ENCODE measurements at regions not wholly inside any gene's neighbourhood (a gene's known extent, or its start where the extent isn't known, plus 50 kb on each side); places are given as distances from the start of the nearest gene placed in this dataset.
"Not testable (repeated sequence)": the region's sequence is repeated elsewhere in the genome, so short reads cannot be mapped to it uniquely, and the experiment has no call there.

DNA sequence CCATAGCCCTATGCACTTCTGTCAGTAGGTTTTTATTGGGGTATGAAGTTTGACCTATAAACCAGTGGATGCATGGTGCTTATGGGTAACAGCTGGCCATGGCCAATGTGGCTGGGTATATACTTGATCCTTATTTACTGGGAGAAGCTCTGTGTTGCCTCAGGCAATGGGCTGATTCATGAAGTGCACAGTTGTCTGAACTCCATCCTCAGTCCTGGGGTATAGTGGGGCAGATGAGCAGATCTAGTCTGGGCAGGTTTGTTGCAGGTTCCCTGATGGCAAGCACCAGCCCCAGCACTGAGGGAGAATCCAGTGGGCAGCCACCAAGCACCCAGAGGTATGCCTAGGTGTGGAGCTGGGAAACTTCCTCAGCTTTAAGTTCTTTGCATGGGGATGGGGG, 274.4 kb downstream of the TDRD3 start:
- FAIRE-seq, result no peak

DNA sequence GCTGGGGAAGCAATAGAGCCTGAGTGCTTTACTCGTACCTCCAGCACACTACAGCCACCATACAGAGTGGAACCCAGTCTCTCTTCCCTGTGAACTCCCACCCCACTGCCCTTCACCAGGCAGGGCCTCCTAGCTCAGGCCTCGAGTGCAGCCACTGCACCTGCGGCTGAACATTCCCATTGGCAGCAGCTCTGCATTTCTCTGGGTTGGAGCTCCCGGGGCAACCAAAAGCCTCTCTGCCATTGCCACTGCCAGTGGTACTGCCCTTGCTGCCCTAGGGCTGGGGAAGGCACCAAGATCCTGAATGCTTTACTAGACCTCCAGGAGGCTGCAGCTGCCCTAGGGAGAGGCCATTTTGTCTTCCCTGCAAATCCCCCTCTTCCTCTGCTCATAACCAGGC, 266.8 kb downstream of the TDRD3 start:
- no peak for FAIRE-seq

DNA sequence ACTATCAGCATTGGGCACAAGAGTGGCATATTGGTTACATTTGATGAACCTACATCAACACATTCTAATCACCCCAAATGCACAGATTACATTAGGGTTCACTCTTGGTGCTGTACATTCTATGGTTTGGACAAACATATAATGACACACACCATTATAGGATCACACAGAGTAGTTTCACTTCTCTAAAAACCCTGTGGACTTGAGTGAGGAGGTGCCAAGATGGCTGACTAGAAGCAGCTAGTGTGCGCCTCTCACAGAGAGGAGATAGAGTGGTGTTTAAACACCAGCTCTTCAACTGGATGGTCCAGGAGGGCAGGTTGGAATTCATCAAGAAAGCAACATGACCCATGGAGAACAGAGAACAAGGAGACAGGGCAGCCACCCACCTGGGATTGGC, 265.6 kb downstream of the TDRD3 start:
- FAIRE-seq, result no peak

DNA sequence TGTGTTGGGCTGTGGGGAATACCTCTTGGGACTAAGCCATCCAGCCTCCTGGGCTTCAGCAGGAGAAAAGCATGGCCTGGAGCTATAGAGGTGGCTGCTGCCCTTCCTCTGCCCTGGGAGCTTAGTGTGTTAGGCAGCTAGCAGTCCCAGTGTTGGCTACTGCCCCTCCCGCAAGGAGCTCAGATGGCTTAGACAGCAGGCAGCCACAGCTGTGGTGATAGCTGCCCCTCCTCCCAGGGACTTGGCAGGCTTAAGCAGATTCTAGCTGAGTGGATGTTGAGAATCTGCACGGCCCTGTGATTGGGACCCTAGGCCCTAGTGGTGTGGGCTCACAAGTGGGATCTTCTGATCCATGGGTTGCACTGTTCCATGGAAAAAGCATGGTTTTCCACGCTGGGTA, 264.5 kb downstream of the TDRD3 start:
- no peak for FAIRE-seq

DNA sequence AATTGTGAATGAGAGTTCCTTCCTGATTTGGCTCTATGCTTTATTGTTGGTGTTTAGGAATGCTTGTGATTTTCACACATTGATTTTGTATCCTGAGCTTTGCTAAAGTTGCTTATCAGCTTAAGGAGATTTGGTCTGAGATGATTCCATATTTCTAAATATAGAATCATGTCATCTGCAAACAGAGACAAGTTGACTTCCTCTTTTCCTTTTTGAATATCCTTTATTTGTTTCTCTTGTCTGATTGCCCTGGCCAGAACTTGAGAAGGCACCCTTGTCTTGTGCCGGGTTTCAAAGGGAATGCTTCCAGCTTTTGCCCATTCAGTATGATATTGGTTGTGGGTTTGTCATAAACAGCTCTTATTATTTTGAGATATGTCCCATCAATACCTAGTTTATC, 260.6 kb downstream of the TDRD3 start:
- not testable (repeated sequence) for FAIRE-seq

DNA sequence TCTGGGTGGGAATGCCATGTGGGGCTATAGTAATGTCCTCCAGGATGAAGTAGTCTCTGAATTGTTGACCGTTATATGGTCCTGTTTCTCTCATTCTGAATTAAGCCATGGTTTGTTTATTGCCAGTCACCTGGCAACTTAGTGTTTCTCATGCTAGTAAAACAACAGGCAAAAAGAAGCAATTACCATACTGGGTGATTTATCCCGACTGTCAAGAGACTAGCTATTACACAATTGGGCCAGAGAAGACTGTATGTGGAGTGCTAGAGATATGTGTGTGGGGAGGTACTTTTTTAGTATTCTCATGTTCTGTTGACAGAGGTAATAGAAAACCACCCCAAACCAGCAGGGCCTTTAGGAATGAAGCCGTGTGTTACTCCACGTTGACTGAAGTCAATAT, 258.2 kb downstream of the TDRD3 start:
- FAIRE-seq, result no peak

DNA sequence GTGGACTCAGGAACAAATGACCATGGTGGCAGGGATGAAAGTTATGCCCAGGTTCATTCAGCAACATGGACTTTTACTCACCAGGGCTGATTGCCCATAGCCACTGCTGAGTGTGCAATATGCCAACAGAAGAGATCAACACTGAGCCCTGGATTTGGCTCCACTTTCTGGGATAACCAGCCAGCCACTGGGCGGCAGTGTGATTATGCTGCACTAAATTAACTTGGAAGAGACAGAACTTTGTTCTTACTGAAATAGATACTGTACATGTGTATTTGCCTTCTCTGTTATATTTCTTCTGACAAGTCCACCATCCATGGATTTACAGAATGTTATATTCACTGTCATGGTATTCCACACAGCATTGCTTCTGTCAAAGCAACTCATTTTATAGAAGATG, 257.4 kb downstream of the TDRD3 start:
- no peak for FAIRE-seq

DNA sequence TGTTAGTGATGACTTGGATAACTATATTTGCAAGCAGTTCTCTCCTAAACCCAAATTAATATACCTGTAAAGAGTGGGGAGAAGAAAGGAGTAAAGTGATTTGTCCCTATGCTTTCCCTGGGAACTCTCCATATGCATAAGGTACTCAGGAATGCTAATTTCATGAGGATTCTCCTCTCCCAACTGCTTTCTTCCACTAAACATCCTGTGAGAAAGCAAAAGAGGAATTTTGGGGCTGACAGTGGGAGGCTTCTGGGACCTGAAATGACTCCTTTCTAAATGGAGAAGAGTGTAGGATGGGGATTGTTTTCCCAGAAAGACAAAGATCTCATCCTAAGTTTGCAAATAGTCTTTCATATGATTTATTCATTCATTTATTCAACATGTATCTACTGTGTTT, 250.5 kb downstream of the TDRD3 start:
- FAIRE-seq, result no peak

DNA sequence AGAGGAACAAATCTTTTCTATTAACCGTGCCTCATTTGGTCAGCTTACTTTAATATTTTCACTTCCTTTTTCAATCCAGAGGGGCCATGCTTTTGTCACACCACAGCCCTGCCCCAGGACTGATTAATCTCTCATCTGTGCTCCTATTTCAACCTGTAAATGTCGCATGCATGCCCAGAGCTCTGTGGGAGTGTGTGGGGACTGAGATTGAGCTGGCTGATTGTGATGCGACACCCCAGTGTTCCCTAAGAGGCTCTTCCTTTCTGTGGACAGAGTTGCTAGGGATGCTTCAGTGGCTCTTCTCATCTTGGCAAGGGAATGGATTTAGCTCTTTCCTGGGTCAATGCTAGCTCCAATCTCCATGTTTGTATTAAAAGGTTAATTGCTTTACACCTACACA, 249.6 kb downstream of the TDRD3 start:
- no peak for FAIRE-seq

DNA sequence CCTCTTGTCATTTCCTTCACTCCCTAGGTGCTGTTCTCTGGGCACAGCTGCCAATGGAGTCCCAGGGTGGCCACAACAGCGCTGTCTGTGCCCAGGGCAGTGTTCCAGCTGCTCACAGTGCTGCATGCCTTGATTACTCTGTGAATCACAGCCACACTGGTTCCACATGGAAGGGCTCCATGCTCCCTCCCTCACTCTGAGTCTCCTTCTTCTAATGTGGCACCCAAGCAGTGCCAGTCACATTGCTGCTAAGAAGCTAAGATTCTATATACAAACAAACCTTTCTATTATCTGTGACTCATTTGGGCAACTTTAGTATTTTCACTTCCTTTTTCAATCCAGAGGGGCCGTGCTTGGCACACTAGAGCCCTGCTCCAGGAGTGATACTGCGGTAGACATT, 248.7 kb downstream of the TDRD3 start:
- FAIRE-seq, result no peak

DNA sequence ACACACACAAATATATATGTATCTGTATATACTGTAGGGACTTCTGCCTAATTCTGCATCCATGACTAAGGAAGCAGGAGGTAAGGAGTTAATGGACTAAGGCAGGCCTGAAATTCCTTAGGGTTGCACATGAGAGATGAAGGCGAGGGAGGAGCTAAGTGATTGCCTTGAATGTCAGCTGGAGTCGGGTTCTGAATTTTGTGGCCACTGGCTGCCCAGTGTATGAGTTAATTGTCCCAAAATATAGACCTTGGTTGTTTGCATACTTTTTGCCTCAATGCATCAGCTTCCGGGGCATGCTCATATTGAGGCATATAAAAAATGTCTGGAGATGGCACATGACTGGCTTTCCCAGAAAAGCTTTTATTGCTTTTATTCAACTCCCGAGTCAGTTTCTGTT, 245.5 kb downstream of the TDRD3 start:
- no peak for FAIRE-seq

DNA sequence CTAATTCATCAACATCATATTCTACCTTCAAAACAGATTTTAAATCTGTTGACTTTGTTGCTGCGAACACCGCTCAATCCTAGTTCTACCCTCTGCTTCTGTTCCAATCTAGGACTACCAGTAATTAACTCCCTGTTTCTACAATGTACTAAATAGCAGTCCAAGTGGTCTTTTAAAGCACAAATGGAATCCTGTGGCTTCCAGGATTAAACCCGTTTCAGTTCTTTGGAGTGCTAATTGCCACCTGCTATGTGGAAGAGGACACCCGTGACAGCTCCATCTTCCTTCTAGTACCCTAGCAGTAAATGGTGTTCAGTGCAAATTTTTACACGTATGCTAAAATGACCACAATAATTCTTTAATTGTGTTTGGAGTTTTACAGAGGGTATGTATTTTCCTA, 232.1 kb downstream of the TDRD3 start:
- FAIRE-seq, result no peak

DNA sequence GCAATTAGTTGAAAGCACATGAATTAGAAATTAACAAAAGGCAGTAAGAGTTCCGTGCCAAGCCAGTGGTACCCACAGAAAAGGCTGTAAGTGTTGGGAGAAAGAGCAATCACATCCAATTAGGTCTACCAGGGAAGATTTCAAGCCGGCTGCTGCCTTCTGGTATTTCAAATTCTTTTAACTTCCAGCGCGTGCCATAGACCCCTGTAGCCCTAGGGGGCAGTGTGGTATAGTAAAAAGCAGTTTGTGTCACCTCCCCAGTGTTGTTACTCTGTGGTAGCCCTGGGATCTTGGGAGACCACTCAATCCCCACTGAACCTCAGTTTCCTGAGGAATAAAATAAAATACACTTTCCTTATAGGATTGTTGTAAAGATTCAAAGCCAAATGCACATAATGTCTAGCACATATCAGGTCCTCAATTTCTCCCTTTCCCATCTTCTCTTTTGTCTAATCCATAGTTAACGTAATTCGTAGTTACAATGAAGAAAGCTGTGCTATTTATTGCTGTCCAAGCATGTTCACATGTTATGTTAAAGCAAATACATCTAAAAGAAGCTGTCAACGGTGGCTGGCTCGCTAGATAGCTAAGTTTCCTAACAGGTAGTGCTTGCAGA, 230.2 kb downstream of the TDRD3 start:
- no peak for FAIRE-seq

Data from G401.6 (cell line).